ENCODE measurements at regions not wholly inside any gene's neighbourhood (a gene's known extent, or its start where the extent isn't known, plus 50 kb on each side); places are given as distances from the start of the nearest gene placed in this dataset.

- TF ChIP-seq CTCF (IDR thresholded peaks at IDR 0.05), result no peak
- no peak for ATAC-seq
- H3K9me3 Mint-ChIP-seq, result no peaks in the 10 kb centered on the region
- intact Hi-C loops (cut with micrococcal nuclease), result no loop called here
- no peak overlapping the region for H3K4me3 Mint-ChIP-seq
- H3K4me1 Mint-ChIP-seq (ENCODE audit: low read depth), result no peaks in the 10 kb centered on the region
- DNase-seq, result no peak
- no peak overlapping the region for H3K27ac Mint-ChIP-seq
- no peaks in the 10 kb centered on the region for H3K36me3 Mint-ChIP-seq (ENCODE audit: low read depth)
- ChIA-PET CTCF (no interaction called here), POLR2A (no interaction called here)
- peaks cover 4% of the 10 kb centered on the region for H3K27me3 Mint-ChIP-seq
These were observed 564.5 kb downstream of the ZNF674 start for GRCh38 chrX:45980726-45981125.

- Mint-ChIP-seq H3K27ac (no peak overlapping the region), H3K27me3 (peaks cover 6% of the 10 kb centered on the region), H3K4me1 (ENCODE audit: low read depth) (no peaks in the 10 kb centered on the region), H3K36me3 (ENCODE audit: low read depth) (no peaks in the 10 kb centered on the region), H3K4me3 (no peak overlapping the region), H3K9me3 (no peaks in the 10 kb centered on the region)
- ATAC-seq (no peak), DNase-seq (no peak)
- ChIA-PET POLR2A (no interaction called here), CTCF (no interaction called here)
- TF ChIP-seq CTCF (IDR thresholded peaks at IDR 0.05), result no peak
- intact Hi-C loops (cut with micrococcal nuclease), result no loop called here
These were observed 569.6 kb downstream of the ZNF674 start for GRCh38 chrX:45975633-45976032.

- ATAC-seq, result no peak
- H3K4me3 Mint-ChIP-seq, result no peak overlapping the region
- ChIA-PET CTCF (interaction anchor here (0.6 kb wide), 1 partner anchor 146 kb away, joined by 3 read pairs; no protein-coding TSS in a partner anchor), POLR2A (no interaction called here)
- DNase-seq, result no peak
- no peaks in the 10 kb centered on the region for H3K36me3 Mint-ChIP-seq (ENCODE audit: low read depth)
- H3K27ac Mint-ChIP-seq, result no peak overlapping the region
- intact Hi-C loops (cut with micrococcal nuclease), result no loop called here
- no peak for TF ChIP-seq CTCF (IDR thresholded peaks at IDR 0.05)
- H3K27me3 Mint-ChIP-seq, result peaks cover 4% of the 10 kb centered on the region
- no peaks in the 10 kb centered on the region for H3K9me3 Mint-ChIP-seq
- H3K4me1 Mint-ChIP-seq (ENCODE audit: low read depth), result no peaks in the 10 kb centered on the region
These were observed 572.6 kb downstream of the ZNF674 start for GRCh38 chrX:45972636-45973035.

- Mint-ChIP-seq H3K4me1 (ENCODE audit: low read depth) (no peaks in the 10 kb centered on the region), H3K4me3 (no peak overlapping the region), H3K36me3 (ENCODE audit: low read depth) (no peaks in the 10 kb centered on the region), H3K27me3 (no peaks in the 10 kb centered on the region), H3K27ac (no peak overlapping the region), H3K9me3 (peaks cover 3% of the 10 kb centered on the region)
- ATAC-seq (no peak), DNase-seq (no peak)
- ChIA-PET CTCF (no interaction called here), POLR2A (no interaction called here)
- intact Hi-C loops (cut with micrococcal nuclease), result no loop called here
- no peak for TF ChIP-seq CTCF (IDR thresholded peaks at IDR 0.05)
These were observed 585.7 kb downstream of the ZNF674 start for GRCh38 chrX:45959567-45959966.

- ChIA-PET CTCF (no interaction called here), POLR2A (no interaction called here)
- Mint-ChIP-seq H3K4me1 (ENCODE audit: low read depth) (no peaks in the 10 kb centered on the region), H3K36me3 (ENCODE audit: low read depth) (no peaks in the 10 kb centered on the region), H3K27ac (no peak overlapping the region), H3K27me3 (no peaks in the 10 kb centered on the region), H3K9me3 (peaks cover 2% of the 10 kb centered on the region), H3K4me3 (no peak overlapping the region)
- TF ChIP-seq CTCF (IDR thresholded peaks at IDR 0.05), result no peak
- no peak for ATAC-seq
- DNase-seq, result no peak
- intact Hi-C loops (cut with micrococcal nuclease), result no loop called here
These were observed 588.9 kb downstream of the ZNF674 start for GRCh38 chrX:45956191-45956870.
